ENCODE measurements at regions not wholly inside any gene's neighbourhood (a gene's known extent, or its start where the extent isn't known, plus 50 kb on each side); places are given as distances from the start of the nearest gene placed in this dataset.

DNA sequence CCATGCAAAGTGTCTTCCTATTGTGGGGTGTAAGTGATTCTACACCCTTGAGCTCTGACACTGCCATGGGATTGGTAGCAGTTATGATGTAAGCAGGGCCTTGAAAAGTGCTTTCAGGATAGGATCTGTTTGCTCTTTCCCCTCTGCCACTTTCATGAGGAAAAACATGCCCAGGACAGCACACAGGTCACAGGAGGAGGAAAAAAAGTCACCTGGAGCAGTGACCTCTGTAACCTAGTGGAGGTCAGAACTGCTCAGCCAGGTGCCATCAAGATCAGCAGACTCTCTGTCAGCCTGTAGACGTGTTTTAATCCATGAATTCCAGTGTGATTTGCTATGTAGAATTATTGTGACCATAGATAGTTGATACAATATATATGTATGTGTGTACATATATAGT lies 92.7 kb upstream of the BMP2 start:
- H3K36me3 ChIP-seq: no peaks in the 10 kb centered on the region
- no peak overlapping the region for H3K27ac ChIP-seq
- intact Hi-C loops (cut with DNase I; ENCODE audit: low total_unique reads): no loop called here
- H3K9me3 ChIP-seq: no peaks in the 10 kb centered on the region
- H3K4me3 ChIP-seq: no peak overlapping the region
- no peaks in the 10 kb centered on the region for H3K4me1 ChIP-seq
- no peak for DNase-seq
- no peaks in the 10 kb centered on the region for H3K27me3 ChIP-seq
- TF ChIP-seq, protein P1, sequence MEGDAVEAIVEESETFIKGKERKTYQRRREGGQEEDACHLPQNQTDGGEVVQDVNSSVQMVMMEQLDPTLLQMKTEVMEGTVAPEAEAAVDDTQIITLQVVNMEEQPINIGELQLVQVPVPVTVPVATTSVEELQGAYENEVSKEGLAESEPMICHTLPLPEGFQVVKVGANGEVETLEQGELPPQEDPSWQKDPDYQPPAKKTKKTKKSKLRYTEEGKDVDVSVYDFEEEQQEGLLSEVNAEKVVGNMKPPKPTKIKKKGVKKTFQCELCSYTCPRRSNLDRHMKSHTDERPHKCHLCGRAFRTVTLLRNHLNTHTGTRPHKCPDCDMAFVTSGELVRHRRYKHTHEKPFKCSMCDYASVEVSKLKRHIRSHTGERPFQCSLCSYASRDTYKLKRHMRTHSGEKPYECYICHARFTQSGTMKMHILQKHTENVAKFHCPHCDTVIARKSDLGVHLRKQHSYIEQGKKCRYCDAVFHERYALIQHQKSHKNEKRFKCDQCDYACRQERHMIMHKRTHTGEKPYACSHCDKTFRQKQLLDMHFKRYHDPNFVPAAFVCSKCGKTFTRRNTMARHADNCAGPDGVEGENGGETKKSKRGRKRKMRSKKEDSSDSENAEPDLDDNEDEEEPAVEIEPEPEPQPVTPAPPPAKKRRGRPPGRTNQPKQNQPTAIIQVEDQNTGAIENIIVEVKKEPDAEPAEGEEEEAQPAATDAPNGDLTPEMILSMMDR (IDR thresholded peaks at IDR 0.05): no peak

DNA sequence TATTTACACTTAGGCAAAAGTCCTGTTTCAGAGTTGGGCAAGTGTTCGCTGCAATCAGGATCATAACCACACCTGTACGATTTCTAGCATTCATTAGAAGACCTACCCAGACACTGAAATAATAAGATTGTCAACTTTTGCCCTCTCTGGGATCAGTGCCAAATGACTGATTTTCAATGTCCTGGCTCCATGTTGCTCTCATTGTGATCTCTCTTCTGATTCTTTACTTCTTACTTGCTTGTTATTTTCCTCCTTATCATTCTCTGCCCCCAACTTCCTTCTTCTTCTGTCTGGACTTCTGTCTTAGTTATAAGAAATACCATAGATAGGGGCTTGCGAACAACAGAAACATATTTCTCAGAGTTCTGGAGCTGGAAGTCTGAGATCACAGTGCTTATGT lies 94.4 kb upstream of the BMP2 start:
- Histone ChIP-seq H3K36me3 (no peaks in the 10 kb centered on the region), H3K27me3 (no peaks in the 10 kb centered on the region), H3K9me3 (no peaks in the 10 kb centered on the region), H3K4me3 (no peak overlapping the region), H3K27ac (no peak overlapping the region), H3K4me1 (no peaks in the 10 kb centered on the region)
- intact Hi-C loops (cut with DNase I; ENCODE audit: low total_unique reads): no loop called here
- no peak for DNase-seq
- TF ChIP-seq, protein P1 (IDR thresholded peaks at IDR 0.05): no peak

DNA sequence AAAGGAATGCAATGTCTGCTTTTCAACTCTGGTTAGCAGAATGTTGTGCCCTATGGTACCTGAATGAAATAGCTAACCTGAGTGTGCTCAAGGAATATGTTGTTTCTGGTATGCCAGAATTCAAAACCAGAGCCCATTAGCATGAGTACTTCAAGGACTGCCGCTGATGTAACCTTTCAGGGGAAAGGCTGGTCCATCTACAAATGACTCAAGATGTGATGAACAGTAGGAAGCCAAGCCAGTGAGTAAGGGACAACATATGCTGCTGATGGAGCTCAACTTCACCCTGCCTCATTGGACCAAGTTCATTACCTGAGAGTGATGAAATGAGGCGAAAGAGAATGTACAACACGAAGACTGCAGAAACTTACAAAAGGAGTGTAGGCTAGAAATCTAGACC lies 95.7 kb upstream of the BMP2 start:
- TF ChIP-seq, protein P1 (IDR thresholded peaks at IDR 0.05): no peak
- DNase-seq: no peak

GRCh38 chr20:6668546-6668945 lies 98.9 kb upstream of the BMP2 start:
- H3K27me3 ChIP-seq: no peaks in the 10 kb centered on the region
- DNase-seq: no peak
- no peaks in the 10 kb centered on the region for H3K4me1 ChIP-seq
- no peak overlapping the region for H3K27ac ChIP-seq
- H3K36me3 ChIP-seq: no peaks in the 10 kb centered on the region
- H3K9me3 ChIP-seq: no peaks in the 10 kb centered on the region
- no peak overlapping the region for H3K4me3 ChIP-seq
- TF ChIP-seq, protein P1 (IDR thresholded peaks at IDR 0.05): no peak
- intact Hi-C loops (cut with DNase I; ENCODE audit: low total_unique reads): no loop called here

More for the DNA sequence above, 95.7 kb upstream of the BMP2 start:
- Histone ChIP-seq H3K36me3 (no peaks in the 10 kb centered on the region), H3K4me3 (no peak overlapping the region), H3K4me1 (no peaks in the 10 kb centered on the region), H3K9me3 (no peaks in the 10 kb centered on the region), H3K27ac (no peak overlapping the region), H3K27me3 (no peaks in the 10 kb centered on the region)
- intact Hi-C loops (cut with DNase I; ENCODE audit: low total_unique reads): no loop called here

- Histone ChIP-seq H3K27me3 (no peaks in the 10 kb centered on the region), H3K27ac (no peak overlapping the region), H3K4me1 (no peaks in the 10 kb centered on the region), H3K36me3 (no peaks in the 10 kb centered on the region), H3K9me3 (no peaks in the 10 kb centered on the region), H3K4me3 (no peak overlapping the region)
- TF ChIP-seq, protein P1 (IDR thresholded peaks at IDR 0.05): no peak
- DNase-seq: no peak
- intact Hi-C loops (cut with DNase I; ENCODE audit: low total_unique reads): no loop called here
These were observed 101.7 kb upstream of the BMP2 start for GRCh38 chr20:6665621-6666355.

- DNase-seq: no peak
- no peak overlapping the region for H3K4me3 ChIP-seq
- no peaks in the 10 kb centered on the region for H3K9me3 ChIP-seq
- TF ChIP-seq, protein P1 (IDR thresholded peaks at IDR 0.05): no peak
- H3K4me1 ChIP-seq: no peaks in the 10 kb centered on the region
- no peak overlapping the region for H3K27ac ChIP-seq
- H3K27me3 ChIP-seq: no peaks in the 10 kb centered on the region
- no peaks in the 10 kb centered on the region for H3K36me3 ChIP-seq
- intact Hi-C loops (cut with DNase I; ENCODE audit: low total_unique reads): no loop called here
These were observed 102.3 kb upstream of the BMP2 start for GRCh38 chr20:6665161-6665560.
